CD4-positive, alpha-beta T cell (primary cell): ENCODE measurements at regions not wholly inside any gene's neighbourhood (a gene's known extent, or its start where the extent isn't known, plus 50 kb on each side); places are given as distances from the start of the nearest gene placed in this dataset.

Source experiments
- ATAC-seq: fragments of 200-7000 bp; cut with Tn5 transposase; one replicate; pipeline ENCODE4 v1.10.0; 2022; ENCODE audit warnings: mild to moderate bottlenecking; ENCODE audit not compliant: poor library complexity
- CTCF ChIA-PET: fragments of 350-600 bp; sonication (Branson Sonifier 250); formaldehyde crosslinking; loops from one replicate; lab custom pipeline; 2021; ENCODE audit warnings: antibody characterized with exemption, inconsistent platforms; lab: Charles Lee
- POLR2A ChIA-PET: fragments of 350-600 bp; sonication (Branson Sonifier 250); formaldehyde crosslinking; loops from one replicate; lab custom pipeline; 2021; ENCODE audit warnings: antibody characterized with exemption, inconsistent platforms; lab: Charles Lee
- DNase-seq, 14 experiments: peaks; one replicate each; pipeline ENCODE4 v3.0.0-alpha.2; 2013 to 2020; ENCODE audit warnings: mixed read lengths in 2 of 14
- H3K27ac ChIP-seq, 2 donors: one replicate each; pipeline versions ENCODE4 v1.5.1 to v1.7.0; 2013; ENCODE audit warnings: low read length in 2 of 2, low read depth in 1 of 2, mild to moderate bottlenecking in 1 of 2
- H3K27me3 ChIP-seq, 2 experiments: 1 replicate in 1 of 2; 2 replicates in 1 of 2; pipeline versions ENCODE4 v1.6.1 to v1.7.0; 2013; ENCODE audit warnings: low read length in 2 of 2, control low read depth in 1 of 2, mild to moderate bottlenecking in 1 of 2, moderate library complexity in 1 of 2; ENCODE audit not compliant: insufficient read depth in 2 of 2, control insufficient read depth in 1 of 2
- H3K36me3 ChIP-seq: one replicate; pipeline ENCODE4 v1.6.1; 2013; ENCODE audit warnings: low read length, control low read depth; ENCODE audit not compliant: insufficient read depth
- H3K4me1 ChIP-seq: one replicate; pipeline ENCODE4 v1.6.1; 2013; ENCODE audit warnings: low read length, control low read depth; ENCODE audit not compliant: insufficient read depth
- H3K4me3 ChIP-seq: one replicate; pipeline ENCODE4 v1.5.1; 2013; ENCODE audit warnings: mild to moderate bottlenecking, low read length, moderate library complexity
- H3K9me3 ChIP-seq, 2 experiments: 1 replicate in 1 of 2; 2 replicates in 1 of 2; pipeline versions ENCODE4 v1.6.1 to v1.7.0; 2013; ENCODE audit warnings: low read length in 2 of 2, mild to moderate bottlenecking in 2 of 2, control low read depth in 1 of 2, moderate library complexity in 1 of 2; ENCODE audit not compliant: control insufficient read depth in 1 of 2, insufficient read depth in 1 of 2
- H3K27ac Mint-ChIP-seq: one replicate; pipeline ENCODE4 v1.8.0; 2020; ENCODE audit warnings: mixed read lengths
- H3K27me3 Mint-ChIP-seq: one replicate; pipeline ENCODE4 v1.8.0; 2021; ENCODE audit warnings: mixed read lengths
- H3K36me3 Mint-ChIP-seq: one replicate; pipeline ENCODE4 v1.8.0; 2021; ENCODE audit warnings: low read depth, mixed read lengths
- H3K4me1 Mint-ChIP-seq: one replicate; pipeline ENCODE4 v1.8.0; 2021; ENCODE audit warnings: low read depth, mixed read lengths
- H3K4me3 Mint-ChIP-seq: one replicate; pipeline ENCODE4 v1.8.0; 2020; ENCODE audit warnings: mild to moderate bottlenecking, mixed read lengths
- H3K9me3 Mint-ChIP-seq: one replicate; pipeline ENCODE4 v1.8.0; 2020; ENCODE audit warnings: mixed read lengths
- intact Hi-C, 2 experiments: fragments of 100-400 bp; cut with DNase I in 1 of 2; cut with micrococcal nuclease in 1 of 2; formaldehyde crosslinking; loops; one replicate each; pipeline versions ENCODE4 v1.15.1 to v1.9.0; 2023 to 2025; cut with DNase I, micrococcal nuclease
- TF ChIP-seq, protein P1 (sequence below): fragments of 200-600 bp; IDR thresholded peaks from one replicate; pipeline ENCODE4 v1.8.0; 2022; ENCODE audit warnings: antibody characterized with exemption, mild to moderate bottlenecking

GRCh38 chr3:193908181-193908744 is 227.7 kb upstream of the HES1 start:
- POLR2A ChIA-PET: no interaction called here
- intact Hi-C loops: no loop called here
- H3K4me1 ChIP-seq: peaks cover 13% of the 10 kb centered on the region
- H3K4me3 ChIP-seq: no peak overlapping the region
- peaks cover 0 to 4% of the 10 kb centered on the region in 2 experiments for H3K9me3 ChIP-seq
- Mint-ChIP-seq H3K27ac (no peak overlapping the region), H3K9me3 (peaks cover 6% of the 10 kb centered on the region), H3K36me3 (no peaks in the 10 kb centered on the region), H3K27me3 (no peaks in the 10 kb centered on the region), H3K4me1 (peaks cover 38% of the 10 kb centered on the region), H3K4me3 (no peak overlapping the region)
- no peak overlapping the region for H3K27ac ChIP-seq
- peaks cover 0 to under 1% of the 10 kb centered on the region in 2 experiments for H3K27me3 ChIP-seq
- TF ChIP-seq, protein P1, sequence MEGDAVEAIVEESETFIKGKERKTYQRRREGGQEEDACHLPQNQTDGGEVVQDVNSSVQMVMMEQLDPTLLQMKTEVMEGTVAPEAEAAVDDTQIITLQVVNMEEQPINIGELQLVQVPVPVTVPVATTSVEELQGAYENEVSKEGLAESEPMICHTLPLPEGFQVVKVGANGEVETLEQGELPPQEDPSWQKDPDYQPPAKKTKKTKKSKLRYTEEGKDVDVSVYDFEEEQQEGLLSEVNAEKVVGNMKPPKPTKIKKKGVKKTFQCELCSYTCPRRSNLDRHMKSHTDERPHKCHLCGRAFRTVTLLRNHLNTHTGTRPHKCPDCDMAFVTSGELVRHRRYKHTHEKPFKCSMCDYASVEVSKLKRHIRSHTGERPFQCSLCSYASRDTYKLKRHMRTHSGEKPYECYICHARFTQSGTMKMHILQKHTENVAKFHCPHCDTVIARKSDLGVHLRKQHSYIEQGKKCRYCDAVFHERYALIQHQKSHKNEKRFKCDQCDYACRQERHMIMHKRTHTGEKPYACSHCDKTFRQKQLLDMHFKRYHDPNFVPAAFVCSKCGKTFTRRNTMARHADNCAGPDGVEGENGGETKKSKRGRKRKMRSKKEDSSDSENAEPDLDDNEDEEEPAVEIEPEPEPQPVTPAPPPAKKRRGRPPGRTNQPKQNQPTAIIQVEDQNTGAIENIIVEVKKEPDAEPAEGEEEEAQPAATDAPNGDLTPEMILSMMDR: no peak
- no peaks in the 10 kb centered on the region for H3K36me3 ChIP-seq
- ATAC-seq: no peak
- CTCF ChIA-PET: no interaction called here
- no peak for DNase-seq

DNA sequence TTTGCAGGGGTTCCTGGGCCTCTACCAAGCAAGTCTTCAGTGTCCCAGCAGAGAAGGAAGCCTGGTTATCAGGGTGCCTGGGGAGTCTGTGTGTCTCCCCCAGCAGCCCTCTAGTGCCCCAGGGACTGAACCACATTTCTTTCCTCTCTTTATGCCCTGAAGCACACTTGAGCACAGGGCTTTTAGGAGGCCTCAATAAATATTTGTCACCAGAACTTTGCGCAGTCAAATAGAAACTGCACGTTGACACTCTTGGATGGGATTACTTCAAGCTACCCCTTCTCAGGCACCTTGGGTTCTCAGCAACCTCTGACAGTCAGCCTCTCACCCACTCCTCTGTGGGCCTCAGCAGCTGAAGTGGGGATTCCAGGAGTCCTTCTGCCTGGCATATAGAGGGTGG is 226.6 kb upstream of the HES1 start:
- CTCF ChIA-PET: no interaction called here
- Mint-ChIP-seq H3K27ac (peak overlapping the region; percentile 87), H3K9me3 (peaks cover 6% of the 10 kb centered on the region), H3K27me3 (no peaks in the 10 kb centered on the region), H3K4me3 (no peak overlapping the region), H3K36me3 (no peaks in the 10 kb centered on the region), H3K4me1 (peaks cover 38% of the 10 kb centered on the region)
- ATAC-seq (no peak), DNase-seq (no peak)
- Histone ChIP-seq H3K4me1 (peaks cover 13% of the 10 kb centered on the region), H3K4me3 (no peak overlapping the region), H3K9me3 (peaks cover 0 to 4% of the 10 kb centered on the region in 2 experiments), H3K27ac (no peak overlapping the region), H3K36me3 (no peaks in the 10 kb centered on the region), H3K27me3 (no peaks in the 10 kb centered on the region)
- TF ChIP-seq, protein P1: no peak
- POLR2A ChIA-PET: no interaction called here
- intact Hi-C loops: no loop called here

- Mint-ChIP-seq H3K27ac (peak overlapping the region; percentile 87), H3K9me3 (peaks cover 6% of the 10 kb centered on the region), H3K36me3 (no peaks in the 10 kb centered on the region), H3K27me3 (no peaks in the 10 kb centered on the region), H3K4me1 (peaks cover 38% of the 10 kb centered on the region), H3K4me3 (peak overlapping the region; percentile 27)
- Histone ChIP-seq H3K4me3 (no peak overlapping the region), H3K27ac (no peak overlapping the region), H3K27me3 (no peaks in the 10 kb centered on the region), H3K36me3 (no peaks in the 10 kb centered on the region), H3K4me1 (peaks cover 13% of the 10 kb centered on the region), H3K9me3 (peaks cover 0 to 4% of the 10 kb centered on the region in 2 experiments)
- DNase-seq (no peak), ATAC-seq (no peak)
- ChIA-PET POLR2A (no interaction called here), CTCF (no interaction called here)
- intact Hi-C loops: no loop called here
- TF ChIP-seq, protein P1: no peak
Observed at GRCh38 chr3:193910310-193910709, 225.6 kb upstream of the HES1 start.
